T-cell (primary cell): ENCODE measurements at regions not wholly inside any gene's neighbourhood (a gene's known extent, or its start where the extent isn't known, plus 50 kb on each side); places are given as distances from the start of the nearest gene placed in this dataset.
A peak's percentile ranks its signal among the peaks of the same experiment; 100 is the strongest.

Source experiments
- ATAC-seq, 4 experiments: fragments of 200-7000 bp in 3 of 4; fragments of 150-1000 bp in 1 of 4; cut with Tn5 transposase; replicated peaks in 1 of 4; 1 replicate in 3 of 4; 2 replicates in 1 of 4; pipeline ENCODE4 v1.10.0; 2021; ENCODE audit warnings: moderate library complexity in 3 of 4, mild to moderate bottlenecking in 2 of 4, moderate number of reproducible peaks in 1 of 4
- CTCF ChIA-PET, 2 donors: fragments of 300-600 bp; sonication (Branson Sonifier 250); formaldehyde crosslinking; loops; one replicate each; lab custom pipeline; 2022; ENCODE audit warnings: antibody characterized with exemption in 2 of 2; lab: Charles Lee
- POLR2A ChIA-PET, 2 donors: fragments of 300-600 bp; sonication (Branson Sonifier 250); formaldehyde crosslinking; loops; one replicate each; lab custom pipeline; 2022; ENCODE audit warnings: antibody characterized with exemption in 2 of 2; lab: Charles Lee
- DNase-seq, 35 experiments: peaks; one replicate each; pipeline versions ENCODE4 v3.0.0 to v3.0.0-alpha.2; 2013 to 2023
- H3K27ac ChIP-seq: one replicate; pipeline ENCODE4 v1.5.1; 2013; ENCODE audit warnings: low read length
- H3K27me3 ChIP-seq, 2 experiments: replicated peaks in 1 of 2; 1 replicate in 1 of 2; 2 replicates in 1 of 2; pipeline versions ENCODE4 v1.6.1 to v1.7.0; 2013; ENCODE audit warnings: low read length in 1 of 2, mixed read lengths in 1 of 2; ENCODE audit not compliant: control insufficient read depth in 2 of 2, insufficient read depth in 2 of 2; ENCODE audit errors: extremely low read depth in 1 of 2
- H3K36me3 ChIP-seq, 2 donors: 1 replicate in 1 of 2; 2 replicates in 1 of 2; pipeline versions ENCODE4 v1.6.1 to v1.7.0; 2013; ENCODE audit warnings: low read length in 1 of 2; ENCODE audit not compliant: control insufficient read depth in 2 of 2, insufficient read depth in 1 of 2; ENCODE audit errors: extremely low read depth in 1 of 2
- H3K4me1 ChIP-seq, 2 experiments: 1 replicate in 1 of 2; 2 replicates in 1 of 2; pipeline versions ENCODE4 v1.6.1 to v1.7.0; 2013; ENCODE audit warnings: low read length in 2 of 2, mixed read lengths in 1 of 2; ENCODE audit not compliant: insufficient read depth in 2 of 2, control insufficient read depth in 1 of 2; ENCODE audit errors: extremely low read depth in 1 of 2
- H3K4me3 ChIP-seq, 2 donors: 1 replicate in 1 of 2; 2 replicates in 1 of 2; pipeline versions ENCODE4 v1.5.1 to v1.7.0; 2013; ENCODE audit warnings: mild to moderate bottlenecking in 2 of 2, low read length in 1 of 2, moderate library complexity in 1 of 2; ENCODE audit not compliant: control insufficient read depth in 1 of 2; ENCODE audit errors: extremely low read depth in 1 of 2
- H3K9me3 ChIP-seq: 2 replicates; pipeline ENCODE4 v1.7.0; 2013
- H3K27ac Mint-ChIP-seq, 2 donors: one replicate each; pipeline ENCODE4 v1.8.0; 2020 to 2021; ENCODE audit warnings: mild to moderate bottlenecking in 2 of 2, mixed read lengths in 2 of 2
- H3K27me3 Mint-ChIP-seq, 2 donors: one replicate each; pipeline ENCODE4 v1.8.0; 2021 to 2022; ENCODE audit warnings: mixed read lengths in 2 of 2
- H3K36me3 Mint-ChIP-seq: one replicate; pipeline ENCODE4 v1.8.0; 2021; ENCODE audit warnings: mixed read lengths
- H3K4me1 Mint-ChIP-seq, 3 donors: one replicate each; pipeline ENCODE4 v1.8.0; 2020 to 2022; ENCODE audit warnings: mixed read lengths in 3 of 3, mild to moderate bottlenecking in 1 of 3
- H3K4me3 Mint-ChIP-seq, 3 donors: one replicate each; pipeline ENCODE4 v1.8.0; 2020 to 2022; ENCODE audit warnings: mild to moderate bottlenecking in 3 of 3, mixed read lengths in 3 of 3, moderate library complexity in 3 of 3
- H3K9me3 Mint-ChIP-seq, 3 donors: one replicate each; pipeline ENCODE4 v1.8.0; 2020 to 2022; ENCODE audit warnings: mixed read lengths in 3 of 3
- WGBS: methylation state at CpG from one replicate; pipeline ENCODE4 v1.1.5; 2013; ENCODE audit warnings: missing lambda C conversion rate; ENCODE audit not compliant: insufficient coverage; 5-methylcytosine and 5-hydroxymethylcytosine counted together

GRCh38 chr2:42115588-42115987 is 53.6 kb upstream of the EML4 start:
- ATAC-seq (no peak), DNase-seq (no peak)
- Mint-ChIP-seq H3K9me3 (no peaks in the 10 kb centered on the region), H3K27me3 (no peaks in the 10 kb centered on the region), H3K36me3 (no peaks in the 10 kb centered on the region), H3K4me3 (no peak overlapping the region), H3K4me1 (peaks cover 57 to 72% (median 58%) of the 10 kb centered on the region in 3 donors), H3K27ac (peak overlapping the region in 1 of 2 donors; percentile 19)
- peaks cover 22 to 26% of the 10 kb centered on the region in 2 experiments for H3K4me1 ChIP-seq
- H3K27ac ChIP-seq = no peak overlapping the region
- no peaks in the 10 kb centered on the region for H3K27me3 ChIP-seq
- WGBS = 100% methylated on average over 2 of the region's 4 CpGs
- ChIA-PET CTCF (interaction anchor here in 1 of 2 donors (0.5 to 1.0 kb wide), 2 partner anchors 67 to 133 kb away, joined by 4 to 7 read pairs; no protein-coding TSS in a partner anchor), POLR2A (no interaction called here)
- no peaks in the 10 kb centered on the region for H3K9me3 ChIP-seq
- no peaks in the 10 kb centered on the region for H3K36me3 ChIP-seq
- H3K4me3 ChIP-seq = no peak overlapping the region

GRCh38 chr2:42116195-42117181 is 52.7 kb upstream of the EML4 start:
- ATAC-seq (no peak), DNase-seq (no peak)
- POLR2A ChIA-PET = interaction anchor here in 1 of 2 donors (0.6 to 0.7 kb wide), 2 partner anchors 19 to 63 kb away, joined by 3 read pairs; no protein-coding TSS in a partner anchor
- Mint-ChIP-seq H3K27me3 (no peaks in the 10 kb centered on the region), H3K36me3 (no peaks in the 10 kb centered on the region), H3K27ac (peak overlapping the region in 1 of 2 donors; percentile 28), H3K9me3 (no peaks in the 10 kb centered on the region), H3K4me1 (peaks cover 55 to 75% (median 58%) of the 10 kb centered on the region in 3 donors), H3K4me3 (no peak overlapping the region)
- Histone ChIP-seq H3K36me3 (no peaks in the 10 kb centered on the region), H3K9me3 (no peaks in the 10 kb centered on the region), H3K27me3 (no peaks in the 10 kb centered on the region), H3K4me3 (no peak overlapping the region), H3K4me1 (peaks cover 19 to 21% of the 10 kb centered on the region in 2 experiments), H3K27ac (no peak overlapping the region)
- 88% methylated on average over 3 of the region's 5 CpGs for WGBS
- CTCF ChIA-PET = interaction anchor here in 1 of 2 donors (0.5 to 1.5 kb wide), 3 partner anchors 16 to 156 kb away, joined by 3 to 5 read pairs (median 4); no protein-coding TSS in a partner anchor

- ATAC-seq (no peak), DNase-seq (no peak)
- Histone ChIP-seq H3K9me3 (no peaks in the 10 kb centered on the region), H3K27me3 (no peaks in the 10 kb centered on the region), H3K4me3 (no peak overlapping the region), H3K27ac (no peak overlapping the region), H3K36me3 (no peaks in the 10 kb centered on the region), H3K4me1 (peaks cover 15 to 21% of the 10 kb centered on the region in 2 experiments)
- Mint-ChIP-seq H3K4me3 (no peak overlapping the region), H3K27ac (no peak overlapping the region), H3K27me3 (no peaks in the 10 kb centered on the region), H3K4me1 (peaks cover 52 to 76% (median 53%) of the 10 kb centered on the region in 3 donors), H3K9me3 (peaks cover 0 to 4% (median 0%) of the 10 kb centered on the region in 3 donors), H3K36me3 (no peaks in the 10 kb centered on the region)
- CTCF ChIA-PET = interaction anchor here in 1 of 2 donors (0.5 to 1.5 kb wide), 2 partner anchors 16 to 155 kb away, joined by 4 to 5 read pairs; no protein-coding TSS in a partner anchor
- POLR2A ChIA-PET = interaction anchor here (0.6 to 0.9 kb wide), 2 partner anchors 19 to 63 kb away, joined by 3 read pairs; no protein-coding TSS in a partner anchor
- WGBS = no CpG with 5 or more reads among the region's 3 CpGs
These were observed 52.0 kb upstream of the EML4 start for GRCh38 chr2:42117182-42117579.

- Mint-ChIP-seq H3K36me3 (no peaks in the 10 kb centered on the region), H3K4me3 (no peak overlapping the region), H3K9me3 (peaks cover 0 to 4% (median 0%) of the 10 kb centered on the region in 3 donors), H3K27ac (peak overlapping the region; percentile 87 to 88), H3K27me3 (no peaks in the 10 kb centered on the region), H3K4me1 (peaks cover 47 to 71% (median 50%) of the 10 kb centered on the region in 3 donors)
- Histone ChIP-seq H3K27ac (peak overlapping the region; percentile 26), H3K9me3 (no peaks in the 10 kb centered on the region), H3K27me3 (no peaks in the 10 kb centered on the region), H3K36me3 (no peaks in the 10 kb centered on the region), H3K4me3 (no peak overlapping the region), H3K4me1 (peaks cover 20 to 22% of the 10 kb centered on the region in 2 experiments)
- CTCF ChIA-PET = interaction anchor here in 1 of 2 donors (0.8 to 1.5 kb wide), 4 partner anchors 15 to 47 kb away, joined by 3 to 4 read pairs (median 4); no protein-coding TSS in a partner anchor
- ATAC-seq = peak; percentile 49 to 63 (median 54)
- no CpG with 5 or more reads among the region's 1 CpG for WGBS
- peak in 1 of 35 experiments; percentile 11 for DNase-seq
- POLR2A ChIA-PET = interaction anchor here (0.5 to 0.9 kb wide), 3 partner anchors 18 to 271 kb away, joined by 3 to 4 read pairs (median 3); no protein-coding TSS in a partner anchor
These were observed 51.0 kb upstream of the EML4 start for GRCh38 chr2:42117923-42118753.

GRCh38 chr2:42118754-42119569 is 50.2 kb upstream of the EML4 start:
- Mint-ChIP-seq H3K27me3 (no peaks in the 10 kb centered on the region), H3K4me1 (peaks cover 50 to 74% (median 56%) of the 10 kb centered on the region in 3 donors), H3K27ac (peak overlapping the region; percentile 87 to 88), H3K4me3 (no peak overlapping the region), H3K36me3 (no peaks in the 10 kb centered on the region), H3K9me3 (peaks cover 0 to 4% (median 0%) of the 10 kb centered on the region in 3 donors)
- H3K4me1 ChIP-seq = peaks cover 24 to 30% of the 10 kb centered on the region in 2 experiments
- no peaks in the 10 kb centered on the region for H3K9me3 ChIP-seq
- WGBS = 83% methylated on average over 1 of the region's 6 CpGs
- H3K4me3 ChIP-seq = no peak overlapping the region
- POLR2A ChIA-PET = interaction anchor here in 1 of 2 donors (0.5 kb wide), 1 partner anchor 271 kb away, joined by 3 read pairs; no protein-coding TSS in a partner anchor
- no peaks in the 10 kb centered on the region for H3K27me3 ChIP-seq
- peak overlapping the region; percentile 26 for H3K27ac ChIP-seq
- no peak for DNase-seq
- CTCF ChIA-PET = interaction anchor here in 1 of 2 donors (0.8 to 1.3 kb wide), 4 partner anchors 14 to 107 kb away, joined by 3 to 7 read pairs (median 4); no protein-coding TSS in a partner anchor
- no peak for ATAC-seq
- no peaks in the 10 kb centered on the region for H3K36me3 ChIP-seq
